ENCODE measurements at regions not wholly inside any gene's neighbourhood (a gene's known extent, or its start where the extent isn't known, plus 50 kb on each side); places are given as distances from the start of the nearest gene placed in this dataset.

GRCh38 chr2:237264480-237265219, 149.3 kb downstream of the COL6A3 start:
- H3K4me1 ChIP-seq (ENCODE audit: control insufficient read depth in 1 of 2, insufficient read depth in 1 of 2, low read depth in 1 of 2, low read length in 1 of 2), result peaks cover 10 to 18% of the 10 kb centered on the region in 2 experiments
- H3K27ac ChIP-seq, result no peak overlapping the region
- no peaks in the 10 kb centered on the region for H3K27me3 ChIP-seq
- H3K4me3 ChIP-seq (ENCODE audit: low read depth in 1 of 2, low read length in 1 of 2), result no peak overlapping the region
- TF ChIP-seq CTCF (IDR thresholded peaks at IDR 0.05), result no peak
- H3K9me3 ChIP-seq, result no peaks in the 10 kb centered on the region
- H3K36me3 ChIP-seq, result no peaks in the 10 kb centered on the region

GRCh38 chr2:237268004-237268708, 145.8 kb downstream of the COL6A3 start:
- peaks cover 4 to 6% of the 10 kb centered on the region in 2 experiments for H3K4me1 ChIP-seq (ENCODE audit: control insufficient read depth in 1 of 2, insufficient read depth in 1 of 2, low read depth in 1 of 2, low read length in 1 of 2)
- H3K4me3 ChIP-seq (ENCODE audit: low read depth in 1 of 2, low read length in 1 of 2), result no peak overlapping the region
- no peaks in the 10 kb centered on the region for H3K9me3 ChIP-seq
- peaks cover 9% of the 10 kb centered on the region for H3K27me3 ChIP-seq
- H3K36me3 ChIP-seq, result no peaks in the 10 kb centered on the region
- no peak overlapping the region for H3K27ac ChIP-seq
- no peak for TF ChIP-seq CTCF (IDR thresholded peaks at IDR 0.05)

- no peak overlapping the region for H3K4me3 ChIP-seq (ENCODE audit: low read depth in 1 of 2, low read length in 1 of 2)
- no peaks in the 10 kb centered on the region for H3K36me3 ChIP-seq
- no peaks in the 10 kb centered on the region for H3K4me1 ChIP-seq (ENCODE audit: control insufficient read depth in 1 of 2, insufficient read depth in 1 of 2, low read depth in 1 of 2, low read length in 1 of 2)
- H3K9me3 ChIP-seq, result no peaks in the 10 kb centered on the region
- TF ChIP-seq CTCF (IDR thresholded peaks at IDR 0.05), result no peak
- H3K27me3 ChIP-seq, result peaks cover 15% of the 10 kb centered on the region
- no peak overlapping the region for H3K27ac ChIP-seq
Observed at GRCh38 chr2:237269138-237269875, 144.7 kb downstream of the COL6A3 start.

- Histone ChIP-seq H3K36me3 (no peaks in the 10 kb centered on the region), H3K27me3 (peaks cover 19% of the 10 kb centered on the region), H3K4me3 (ENCODE audit: low read depth in 1 of 2, low read length in 1 of 2) (no peak overlapping the region), H3K27ac (no peak overlapping the region), H3K9me3 (no peaks in the 10 kb centered on the region), H3K4me1 (ENCODE audit: control insufficient read depth in 1 of 2, insufficient read depth in 1 of 2, low read depth in 1 of 2, low read length in 1 of 2) (no peaks in the 10 kb centered on the region)
- TF ChIP-seq CTCF (IDR thresholded peaks at IDR 0.05), result no peak
Observed at GRCh38 chr2:237270520-237270919, 143.4 kb downstream of the COL6A3 start.

- no peak for TF ChIP-seq CTCF (IDR thresholded peaks at IDR 0.05)
- H3K27me3 ChIP-seq, result peaks cover 19% of the 10 kb centered on the region
- no peaks in the 10 kb centered on the region for H3K9me3 ChIP-seq
- no peaks in the 10 kb centered on the region for H3K36me3 ChIP-seq
- no peak overlapping the region for H3K27ac ChIP-seq
- H3K4me1 ChIP-seq (ENCODE audit: control insufficient read depth in 1 of 2, insufficient read depth in 1 of 2, low read depth in 1 of 2, low read length in 1 of 2), result no peaks in the 10 kb centered on the region
- H3K4me3 ChIP-seq (ENCODE audit: low read depth in 1 of 2, low read length in 1 of 2), result no peak overlapping the region
Observed at GRCh38 chr2:237271698-237272652, 142.0 kb downstream of the COL6A3 start.
